SK-N-SH treated with all-trans-retinoic acid at 6 μM for 48 hours (cell line): ENCODE measurements at regions not wholly inside any gene's neighbourhood (a gene's known extent, or its start where the extent isn't known, plus 50 kb on each side); places are given as distances from the start of the nearest gene placed in this dataset.

Experiments used
- ARNTL ChIP-seq: fragments of 450-650 bp; formaldehyde crosslinking; IDR thresholded peaks from 2 replicates; pipeline ENCODE4 v1.5.0; 2020; ENCODE audit warnings: low read depth, mild to moderate bottlenecking, moderate library complexity, borderline replicate concordance
- CREB5 ChIP-seq: fragments of 250-450 bp; sonication (Bioruptor Pico); IDR thresholded peaks from 2 replicates; pipeline ENCODE4 v1.5.1; 2020; ENCODE audit warnings: low read depth, mild to moderate bottlenecking, moderate library complexity
- CSDC2 ChIP-seq: fragments of 250-450 bp; sonication (Bioruptor Pico); IDR thresholded peaks from 2 replicates; pipeline ENCODE4 v1.5.0; 2020; ENCODE audit warnings: mild to moderate bottlenecking, moderate library complexity
- ESRRG ChIP-seq: fragments of 250-450 bp; sonication (Bioruptor Pico); IDR thresholded peaks from 2 replicates; pipeline ENCODE4 v1.6.1; 2021; ENCODE audit warnings: mild to moderate bottlenecking
- PATZ1 ChIP-seq: fragments of 250-450 bp; sonication (Bioruptor Pico); IDR thresholded peaks from 2 replicates; pipeline ENCODE4 v1.8.0; 2020; ENCODE audit warnings: mild to moderate bottlenecking, moderate library complexity, borderline replicate concordance
- RARB ChIP-seq: fragments of 250-450 bp; sonication (Bioruptor Pico); IDR thresholded peaks from 2 replicates; pipeline ENCODE4 v1.8.0; 2021; ENCODE audit warnings: mild to moderate bottlenecking, moderate library complexity
- SNAI2 ChIP-seq: fragments of 250-450 bp; sonication (Bioruptor Pico); IDR thresholded peaks from 2 replicates; pipeline ENCODE4 v1.5.0; 2020; ENCODE audit warnings: mild to moderate bottlenecking, moderate library complexity
- TCF4 ChIP-seq: fragments of 250-450 bp; sonication (Bioruptor Pico); IDR thresholded peaks from 2 replicates; pipeline ENCODE4 v1.8.0; 2021; ENCODE audit warnings: mild to moderate bottlenecking, moderate library complexity, borderline replicate concordance
- TSHZ2 ChIP-seq: fragments of 250-450 bp; sonication (Bioruptor Pico); IDR thresholded peaks from 2 replicates; pipeline ENCODE4 v1.5.0; 2020; ENCODE audit warnings: mild to moderate bottlenecking, moderate library complexity
- ZC3H10 ChIP-seq: fragments of 250-450 bp; sonication (Bioruptor Pico); IDR thresholded peaks from 2 replicates; pipeline ENCODE4 v1.5.1; 2021; ENCODE audit warnings: mild to moderate bottlenecking, moderate library complexity
- ZFP30 ChIP-seq: fragments of 450-650 bp; formaldehyde crosslinking; IDR thresholded peaks from 2 replicates; pipeline ENCODE4 v1.5.0; 2022; ENCODE audit warnings: mild to moderate bottlenecking, moderate library complexity

- no peak for TF ChIP-seq PATZ1
- TF ChIP-seq SNAI2 (CRISPR knock-in tag) = no peak
- TF ChIP-seq TCF4 (CRISPR knock-in tag) = no peak
- TF ChIP-seq TSHZ2 = no peak
- TF ChIP-seq ZC3H10 (CRISPR knock-in tag) = no peak
- TF ChIP-seq ZFP30 = no peak
- no peak for TF ChIP-seq RARB (CRISPR knock-in tag)
- TF ChIP-seq ESRRG (CRISPR knock-in tag) = no peak
- TF ChIP-seq CREB5 (CRISPR knock-in tag) = no peak
- no peak for TF ChIP-seq ARNTL (CRISPR knock-in tag)
- TF ChIP-seq CSDC2 (CRISPR knock-in tag) = no peak
These were observed 434.8 kb upstream of the SLC8A1 start for GRCh38 chr2:40886655-40887054.
